Body of pancreas (tissue), 4 donors: ENCODE measurements at regions not wholly inside any gene's neighbourhood (a gene's known extent, or its start where the extent isn't known, plus 50 kb on each side); places are given as distances from the start of the nearest gene placed in this dataset.

Experiments used
- CTCF ChIP-seq, 7 experiments: fragments of 450-650 bp in 4 of 7; fragments of 200-600 bp in 3 of 7; sonication (generic) in 3 of 7; IDR thresholded peaks; one replicate each; pipeline ENCODE4 v1.5.1; 2016 to 2019; ENCODE audit warnings: antibody characterized with exemption in 7 of 7
- POLR2A ChIP-seq, 3 donors: fragments of 450-650 bp; IDR thresholded peaks; one replicate each; pipeline ENCODE4 v1.6.1; 2016; ENCODE audit warnings: antibody characterized with exemption in 3 of 3, mild to moderate bottlenecking in 2 of 3

DNA sequence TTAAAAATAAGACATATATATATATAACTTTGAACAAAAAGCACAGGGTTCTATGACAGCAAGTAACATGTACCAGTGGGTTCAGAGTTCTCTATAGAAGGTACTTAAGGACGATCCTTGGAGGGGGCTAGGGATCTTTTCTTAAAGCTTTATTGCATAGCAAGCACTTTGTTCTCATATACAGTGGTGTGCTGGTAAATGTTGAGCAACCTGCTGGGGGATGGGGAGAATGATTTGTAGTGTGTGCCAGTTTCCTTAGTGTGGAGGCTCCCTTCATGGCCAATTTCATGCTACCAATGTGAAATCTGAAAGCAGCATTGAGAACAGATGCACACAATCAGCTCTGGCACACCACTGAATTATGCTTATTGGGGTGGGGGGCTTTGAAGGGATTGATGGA, 69.5 kb upstream of the NFASC start:
- no peak for TF ChIP-seq POLR2A (IDR thresholded peaks at IDR 0.05)
- TF ChIP-seq CTCF (IDR thresholded peaks at IDR 0.05), result no peak
